GM12872 (cell line): ENCODE measurements at regions not wholly inside any gene's neighbourhood (a gene's known extent, or its start where the extent isn't known, plus 50 kb on each side); places are given as distances from the start of the nearest gene placed in this dataset.

Source experiments
- TF ChIP-seq, protein P1 (sequence below): IDR thresholded peaks from 3 replicates; pipeline ENCODE4 v1.5.1; 2011; ENCODE audit warnings: low read depth, mild to moderate bottlenecking, low read length, moderate library complexity; ENCODE audit not compliant: insufficient read depth

DNA sequence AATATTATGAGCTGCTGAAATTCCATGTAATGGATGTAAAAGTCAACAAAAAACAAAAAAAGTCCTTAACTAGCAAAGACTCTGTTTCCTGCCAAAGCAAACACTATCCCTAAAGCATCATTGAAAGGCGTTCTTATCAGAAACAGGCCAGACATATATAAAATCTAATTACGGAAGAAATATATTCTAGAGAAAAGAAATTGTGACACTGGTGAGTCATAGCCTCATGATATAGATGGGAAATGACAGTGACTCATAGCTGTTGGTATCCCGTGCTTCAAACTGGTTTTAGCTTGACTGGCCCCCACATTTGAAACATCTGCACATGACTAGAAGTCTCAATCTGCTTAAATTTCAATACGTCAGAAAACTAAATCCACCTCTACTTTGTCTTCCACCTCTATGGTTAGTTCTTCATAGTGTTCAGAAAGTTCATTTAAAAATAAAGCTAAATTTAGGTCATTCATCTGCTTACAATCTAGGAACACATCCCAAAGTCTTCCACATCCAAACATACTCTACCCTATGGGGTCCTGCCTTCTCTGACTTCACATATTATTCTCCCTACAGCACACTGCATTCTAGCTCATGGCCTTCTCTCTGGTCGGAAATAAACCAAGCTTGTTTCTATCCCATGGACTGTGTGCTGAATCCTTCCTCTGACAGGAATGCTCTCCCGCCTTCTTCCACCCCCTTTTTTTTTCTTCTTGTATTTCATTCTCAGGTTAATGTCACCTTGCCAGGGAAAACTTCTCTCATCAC lies 456.3 kb upstream of the ARRDC4 start:
- TF ChIP-seq, protein P1, sequence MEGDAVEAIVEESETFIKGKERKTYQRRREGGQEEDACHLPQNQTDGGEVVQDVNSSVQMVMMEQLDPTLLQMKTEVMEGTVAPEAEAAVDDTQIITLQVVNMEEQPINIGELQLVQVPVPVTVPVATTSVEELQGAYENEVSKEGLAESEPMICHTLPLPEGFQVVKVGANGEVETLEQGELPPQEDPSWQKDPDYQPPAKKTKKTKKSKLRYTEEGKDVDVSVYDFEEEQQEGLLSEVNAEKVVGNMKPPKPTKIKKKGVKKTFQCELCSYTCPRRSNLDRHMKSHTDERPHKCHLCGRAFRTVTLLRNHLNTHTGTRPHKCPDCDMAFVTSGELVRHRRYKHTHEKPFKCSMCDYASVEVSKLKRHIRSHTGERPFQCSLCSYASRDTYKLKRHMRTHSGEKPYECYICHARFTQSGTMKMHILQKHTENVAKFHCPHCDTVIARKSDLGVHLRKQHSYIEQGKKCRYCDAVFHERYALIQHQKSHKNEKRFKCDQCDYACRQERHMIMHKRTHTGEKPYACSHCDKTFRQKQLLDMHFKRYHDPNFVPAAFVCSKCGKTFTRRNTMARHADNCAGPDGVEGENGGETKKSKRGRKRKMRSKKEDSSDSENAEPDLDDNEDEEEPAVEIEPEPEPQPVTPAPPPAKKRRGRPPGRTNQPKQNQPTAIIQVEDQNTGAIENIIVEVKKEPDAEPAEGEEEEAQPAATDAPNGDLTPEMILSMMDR: no peak

DNA sequence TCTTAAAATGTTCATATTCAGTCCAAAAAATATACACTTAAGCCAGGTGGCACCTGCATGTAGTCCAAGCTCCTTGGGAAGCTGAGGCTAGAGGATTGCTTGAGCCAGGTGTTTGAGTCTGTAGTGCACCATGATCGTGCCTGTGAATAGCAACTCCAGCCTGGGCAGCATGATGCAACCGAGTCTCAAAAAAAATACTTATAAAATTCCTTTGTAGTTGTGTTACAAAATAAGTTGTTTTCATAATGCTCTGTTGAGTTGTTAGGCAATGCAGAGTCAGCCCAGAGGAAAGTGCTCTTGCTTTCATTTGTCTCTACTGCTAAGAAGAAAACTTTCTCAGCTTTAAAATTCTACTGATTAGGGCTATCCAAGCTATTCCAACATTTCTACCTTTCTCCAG lies 442.8 kb upstream of the ARRDC4 start:
- TF ChIP-seq, protein P1: no peak

DNA sequence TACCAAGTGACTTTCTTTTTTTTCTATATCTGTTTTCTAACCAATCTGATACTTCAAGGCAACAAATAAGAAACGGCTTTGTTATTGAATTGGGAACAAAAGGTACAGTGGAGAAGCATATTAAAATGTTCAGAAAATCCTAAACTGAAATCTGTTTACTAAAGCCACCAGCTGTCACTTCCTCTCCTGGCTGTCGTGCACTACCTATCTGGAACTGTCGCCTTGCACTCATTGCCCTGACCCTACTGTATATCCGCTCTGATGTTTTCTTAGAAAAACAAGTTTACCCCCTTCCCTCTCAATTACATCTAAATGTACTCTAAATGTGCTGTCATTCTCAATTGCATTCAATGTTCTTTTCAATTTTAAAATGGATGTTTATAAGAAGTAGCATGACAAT lies 439.8 kb upstream of the ARRDC4 start:
- TF ChIP-seq, protein P1: no peak

DNA sequence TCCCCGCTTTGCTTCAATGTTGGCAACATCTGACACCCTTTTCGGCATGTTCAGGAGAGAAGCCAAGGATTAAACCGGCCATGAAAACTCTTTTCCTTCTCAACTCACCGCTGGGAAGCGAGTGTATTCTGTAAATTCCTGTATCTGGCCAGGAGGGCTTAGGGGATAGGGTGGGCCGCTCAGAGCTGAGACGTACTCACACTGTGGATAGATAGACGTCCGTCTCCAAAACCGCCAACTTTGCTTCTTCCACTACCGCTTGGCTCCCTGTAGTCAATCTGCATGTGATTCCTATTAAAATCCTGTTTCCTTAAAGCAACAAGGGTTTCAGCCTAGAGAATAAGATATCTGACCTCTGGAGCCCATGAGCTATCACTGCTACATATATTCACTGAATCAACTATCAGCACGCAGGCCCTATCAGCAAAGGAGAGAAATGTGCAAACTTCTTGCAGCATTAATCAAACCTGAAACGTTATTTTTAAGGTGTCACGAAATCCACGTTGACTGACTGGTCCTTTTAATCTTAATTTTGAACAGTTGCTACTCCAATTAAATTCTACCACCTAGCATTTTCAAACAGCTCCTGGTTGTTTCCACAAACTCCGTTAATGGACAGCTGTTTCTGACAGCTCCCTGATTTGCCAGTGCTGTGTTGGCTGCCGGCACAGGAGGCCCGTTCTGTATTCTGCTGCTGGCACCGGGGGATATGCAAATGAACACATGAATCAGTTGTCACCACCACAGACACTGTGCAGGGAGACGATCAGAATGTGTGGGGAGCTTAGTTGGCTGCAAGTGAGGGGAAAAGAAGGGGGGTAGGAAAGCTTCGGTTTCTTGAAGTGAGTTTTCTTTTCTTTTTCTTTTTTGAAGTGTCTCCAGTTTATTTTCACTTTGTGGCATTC lies 438.9 kb upstream of the ARRDC4 start:
- TF ChIP-seq, protein P1: no peak

DNA sequence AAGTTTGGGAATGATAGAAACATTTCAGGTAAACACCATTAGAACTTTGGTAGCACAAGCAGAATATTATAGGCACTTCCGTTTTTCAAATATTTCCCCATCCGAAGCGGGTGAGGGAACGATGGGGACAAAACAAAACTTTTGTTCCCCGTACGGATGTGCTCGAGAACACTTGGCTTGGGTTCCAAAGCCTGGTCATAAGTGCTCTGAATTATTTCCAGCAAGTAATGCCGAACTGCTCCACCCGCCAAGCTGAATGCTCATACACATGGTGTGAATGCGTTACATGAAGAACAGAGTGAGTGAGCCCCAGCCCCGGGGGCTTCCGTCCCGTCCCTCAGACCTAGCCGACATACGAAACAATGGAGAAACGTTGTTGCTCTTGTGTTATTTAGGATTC lies 438.2 kb upstream of the ARRDC4 start:
- TF ChIP-seq, protein P1: no peak

DNA sequence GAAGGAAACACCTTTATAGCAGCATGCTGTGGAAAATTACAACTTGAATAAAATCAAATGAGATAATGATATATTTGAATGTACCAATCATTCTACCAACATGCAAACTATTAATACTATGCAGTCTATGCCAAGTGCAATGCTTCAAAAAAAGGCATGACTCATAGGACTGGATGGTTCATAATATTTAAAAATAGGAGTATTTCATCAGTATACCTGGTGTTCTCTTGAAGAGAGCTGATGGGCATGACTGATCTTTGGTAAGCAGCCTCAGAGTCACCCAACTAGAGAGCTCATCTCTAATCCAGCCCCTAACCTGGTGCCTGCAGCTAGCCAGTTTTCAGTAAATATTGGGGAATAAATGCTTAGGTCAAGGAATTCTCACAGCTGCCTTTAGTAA lies 434.7 kb upstream of the ARRDC4 start:
- TF ChIP-seq, protein P1: no peak

DNA sequence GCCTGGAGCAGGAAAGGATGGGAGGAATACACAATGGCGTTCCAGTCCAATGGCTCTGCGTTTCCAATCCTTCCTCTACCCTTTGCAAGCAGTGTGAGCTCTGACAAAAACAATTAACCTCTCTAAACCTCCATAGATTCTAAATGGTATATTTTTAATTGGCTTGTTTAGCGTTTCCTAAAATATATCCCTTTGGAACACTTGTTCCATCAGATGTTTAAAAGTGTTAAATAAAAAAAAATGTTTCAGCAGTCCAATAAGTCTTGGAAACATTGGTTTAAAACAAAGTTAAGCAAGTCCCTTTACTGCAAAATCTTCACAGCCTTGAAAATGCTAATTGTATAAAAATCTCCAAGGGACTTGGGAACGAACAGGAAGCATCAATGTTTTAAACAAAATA lies 432.3 kb upstream of the ARRDC4 start:
- TF ChIP-seq, protein P1: no peak
